ENCODE measurements at regions not wholly inside any gene's neighbourhood (a gene's known extent, or its start where the extent isn't known, plus 50 kb on each side); places are given as distances from the start of the nearest gene placed in this dataset.

- DNase-seq (ENCODE audit: low read depth) = no peak
These were observed 114.0 kb downstream of the NSG2 start for GRCh38 chr5:174159327-174160114.

GRCh38 chr5:174165406-174165805, 119.9 kb downstream of the NSG2 start:
- DNase-seq (ENCODE audit: low read depth) = no peak

- DNase-seq (ENCODE audit: low read depth) = no peak
These were observed 120.9 kb downstream of the NSG2 start for GRCh38 chr5:174166231-174167079.

GRCh38 chr5:174167080-174167910, 121.8 kb downstream of the NSG2 start:
- DNase-seq (ENCODE audit: low read depth) = no peak

GRCh38 chr5:174172152-174172551, 126.6 kb downstream of the NSG2 start:
- DNase-seq (ENCODE audit: low read depth) = no peak

- DNase-seq (ENCODE audit: low read depth) = no peak
These were observed 127.1 kb downstream of the NSG2 start for GRCh38 chr5:174172566-174172965.

GRCh38 chr5:174173766-174174165, 128.3 kb downstream of the NSG2 start:
- no peak for DNase-seq (ENCODE audit: low read depth)

- DNase-seq (ENCODE audit: low read depth) = no peak
These were observed 130.3 kb downstream of the NSG2 start for GRCh38 chr5:174175716-174176268.

- DNase-seq (ENCODE audit: low read depth) = no peak
These were observed 131.0 kb downstream of the NSG2 start for GRCh38 chr5:174176511-174176910.

- DNase-seq (ENCODE audit: low read depth) = no peak
These were observed 132.0 kb downstream of the NSG2 start for GRCh38 chr5:174177531-174177930.

- no peak for DNase-seq (ENCODE audit: low read depth)
These were observed 132.6 kb downstream of the NSG2 start for GRCh38 chr5:174177976-174178605.

GRCh38 chr5:174180639-174181038, 135.1 kb downstream of the NSG2 start:
- no peak for DNase-seq (ENCODE audit: low read depth)

GRCh38 chr5:174182111-174182510, 136.6 kb downstream of the NSG2 start:
- DNase-seq (ENCODE audit: low read depth) = no peak

- DNase-seq (ENCODE audit: low read depth) = no peak
These were observed 138.2 kb downstream of the NSG2 start for GRCh38 chr5:174183701-174184100.

- no peak for DNase-seq (ENCODE audit: low read depth)
These were observed 140.0 kb downstream of the NSG2 start for GRCh38 chr5:174185506-174185905.

GRCh38 chr5:174186096-174186695, 140.7 kb downstream of the NSG2 start:
- no peak for DNase-seq (ENCODE audit: low read depth)

- no peak for DNase-seq (ENCODE audit: low read depth)
These were observed 141.5 kb downstream of the NSG2 start for GRCh38 chr5:174187001-174187400.

GRCh38 chr5:174187481-174187880, 142.0 kb downstream of the NSG2 start:
- no peak for DNase-seq (ENCODE audit: low read depth)

- DNase-seq (ENCODE audit: low read depth) = no peak
These were observed 142.8 kb downstream of the NSG2 start for GRCh38 chr5:174188295-174188694.

- no peak for DNase-seq (ENCODE audit: low read depth)
These were observed 144.4 kb downstream of the NSG2 start for GRCh38 chr5:174189654-174190541.

Data from stimulated activated CD4-positive, alpha-beta T cell treated with anti-CD3 and anti-CD28 coated beads, Interleukin-2, amount 100 ng/mL, for 4 hours (primary cell).